GM18508 (cell line): ENCODE measurements at regions not wholly inside any gene's neighbourhood (a gene's known extent, or its start where the extent isn't known, plus 50 kb on each side); places are given as distances from the start of the nearest gene placed in this dataset.
"Not testable (repeated sequence)": the region's sequence is repeated elsewhere in the genome, so short reads cannot be mapped to it uniquely, and the experiment has no call there.

Source experiments
- ATAC-seq: cut with Tn5 transposase; IDR thresholded peaks from one replicate; pipeline ENCODE4 v1.9.1; 2021; ENCODE audit warnings: moderate number of reproducible peaks; ENCODE audit not compliant: insufficient read depth, unreplicated experiment

DNA sequence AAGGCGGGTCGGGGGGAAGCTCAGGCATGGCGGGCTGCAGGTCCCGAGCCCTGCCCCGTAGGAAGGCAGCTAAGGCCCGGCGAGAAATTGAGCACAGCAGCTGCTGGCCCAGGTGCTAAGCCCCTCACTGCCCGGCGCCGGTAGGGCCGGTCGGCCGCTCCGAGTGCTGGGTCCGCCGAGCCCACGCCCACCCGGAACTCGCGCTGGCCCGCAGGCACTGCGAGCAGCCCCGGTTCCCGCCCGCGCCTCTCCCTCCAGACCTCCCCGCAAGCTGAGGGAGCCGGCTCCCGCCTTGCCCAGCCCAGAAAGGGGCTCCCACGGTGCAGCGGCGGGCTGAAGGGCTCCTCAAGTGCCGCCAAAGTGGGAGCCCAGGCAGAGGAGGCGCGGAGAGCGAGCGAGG lies 209.9 kb downstream of the TRIB2 start:
- ATAC-seq: not testable (repeated sequence)

- ATAC-seq: no peak
Measured at GRCh38 chr2:12928197-12928774, 211.6 kb downstream of the TRIB2 start.

- no peak for ATAC-seq
Measured at GRCh38 chr2:12928775-12929401, 212.2 kb downstream of the TRIB2 start.

- ATAC-seq: no peak
Measured at GRCh38 chr2:12929758-12930157, 213.0 kb downstream of the TRIB2 start.

- no peak for ATAC-seq
Measured at GRCh38 chr2:12930391-12930790, 213.7 kb downstream of the TRIB2 start.

DNA sequence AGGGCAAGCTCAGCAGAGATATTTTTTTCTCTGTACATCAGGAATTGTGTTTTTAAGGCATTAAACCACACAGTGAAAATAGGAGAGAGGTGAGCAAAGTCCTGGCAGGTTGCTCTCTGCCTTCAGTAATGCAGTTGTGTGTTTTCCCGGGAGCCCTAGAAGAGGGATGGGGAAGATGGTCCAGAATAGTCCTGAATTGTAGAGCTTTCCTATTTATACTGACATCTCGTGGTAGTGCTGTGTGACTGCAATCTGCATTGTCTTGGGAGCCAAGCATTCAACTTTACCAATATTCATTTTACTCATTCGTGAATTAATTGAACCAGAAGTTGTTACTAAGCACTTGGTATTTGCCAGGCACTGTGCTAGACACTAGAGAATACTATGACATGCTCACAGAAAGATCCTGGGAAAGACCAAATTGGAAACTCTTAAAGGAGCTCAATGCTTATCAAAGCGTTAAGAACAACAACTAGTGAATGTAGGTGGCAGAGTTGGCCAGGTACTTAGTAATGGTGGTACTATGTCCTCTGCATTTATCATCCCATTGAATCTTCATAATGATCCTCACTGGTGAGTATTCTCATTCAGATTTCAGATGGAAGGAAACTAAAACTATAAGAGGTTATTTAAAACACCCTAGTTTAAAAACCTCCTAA lies 214.6 kb downstream of the TRIB2 start:
- no peak for ATAC-seq

GRCh38 chr2:12932192-12932591 lies 215.5 kb downstream of the TRIB2 start:
- no peak for ATAC-seq

- no peak for ATAC-seq
Measured at GRCh38 chr2:12934146-12934756, 217.5 kb downstream of the TRIB2 start.

- no peak for ATAC-seq
Measured at GRCh38 chr2:12935222-12935621, 218.5 kb downstream of the TRIB2 start.

- no peak for ATAC-seq
Measured at GRCh38 chr2:12935796-12936195, 219.1 kb downstream of the TRIB2 start.

GRCh38 chr2:12941203-12941602 lies 224.5 kb downstream of the TRIB2 start:
- no peak for ATAC-seq

DNA sequence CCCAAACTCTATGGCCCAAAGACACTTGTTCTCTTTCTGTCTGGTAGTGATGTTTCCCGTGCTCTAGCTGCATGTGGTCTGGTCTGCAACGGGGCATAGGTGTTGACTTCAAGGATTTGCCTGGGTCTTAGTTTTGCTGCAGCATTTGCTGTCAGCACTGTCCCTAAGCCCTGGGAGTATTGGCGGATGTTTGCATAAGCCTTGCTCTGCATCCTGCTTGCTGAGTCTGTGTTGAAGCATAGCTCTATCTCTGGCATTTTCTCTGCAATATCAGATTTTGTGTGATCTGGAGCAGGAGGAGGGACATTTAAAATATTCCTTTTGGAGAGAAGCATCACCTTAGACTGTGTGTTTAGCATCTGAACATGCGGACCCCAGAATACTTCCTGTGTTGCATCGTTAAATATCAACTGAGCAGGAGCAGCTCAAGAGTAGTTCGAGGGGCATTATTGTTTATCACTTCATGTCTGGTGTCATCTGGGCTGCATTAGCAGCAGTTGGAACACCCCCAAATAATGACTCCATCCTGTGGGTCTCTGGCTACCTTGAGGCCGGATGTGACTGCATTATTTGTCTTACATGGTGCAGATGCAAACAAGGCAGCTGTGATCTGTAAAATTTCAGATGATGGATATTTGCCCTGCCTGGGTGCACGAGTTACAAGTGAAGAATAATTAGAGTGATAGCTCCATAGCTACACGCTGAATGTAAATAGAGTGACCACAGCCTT lies 231.7 kb downstream of the TRIB2 start:
- ATAC-seq: no peak

DNA sequence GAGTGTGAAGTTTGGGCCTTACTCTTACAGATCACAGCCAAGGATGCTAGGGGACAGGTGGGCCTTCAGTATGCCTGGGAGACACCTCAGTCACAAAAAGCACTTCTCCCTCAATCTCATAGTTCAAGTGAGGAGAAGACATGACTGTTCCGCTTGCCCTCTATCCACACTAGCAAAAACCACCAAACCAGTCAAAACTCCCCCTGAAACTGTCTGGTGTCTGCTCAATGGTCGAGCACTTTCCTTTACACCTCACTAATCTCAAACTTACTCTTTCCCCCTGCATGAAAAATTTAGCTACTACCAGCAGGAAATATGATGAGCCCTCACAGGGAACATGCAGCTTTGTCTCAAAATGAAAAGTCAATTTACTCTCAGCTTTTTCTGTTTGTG lies 232.2 kb downstream of the TRIB2 start:
- ATAC-seq: peak; percentile 77

- ATAC-seq: no peak
Measured at GRCh38 chr2:12949406-12949805, 232.7 kb downstream of the TRIB2 start.

- no peak for ATAC-seq
Measured at GRCh38 chr2:12950174-12950573, 233.4 kb downstream of the TRIB2 start.

DNA sequence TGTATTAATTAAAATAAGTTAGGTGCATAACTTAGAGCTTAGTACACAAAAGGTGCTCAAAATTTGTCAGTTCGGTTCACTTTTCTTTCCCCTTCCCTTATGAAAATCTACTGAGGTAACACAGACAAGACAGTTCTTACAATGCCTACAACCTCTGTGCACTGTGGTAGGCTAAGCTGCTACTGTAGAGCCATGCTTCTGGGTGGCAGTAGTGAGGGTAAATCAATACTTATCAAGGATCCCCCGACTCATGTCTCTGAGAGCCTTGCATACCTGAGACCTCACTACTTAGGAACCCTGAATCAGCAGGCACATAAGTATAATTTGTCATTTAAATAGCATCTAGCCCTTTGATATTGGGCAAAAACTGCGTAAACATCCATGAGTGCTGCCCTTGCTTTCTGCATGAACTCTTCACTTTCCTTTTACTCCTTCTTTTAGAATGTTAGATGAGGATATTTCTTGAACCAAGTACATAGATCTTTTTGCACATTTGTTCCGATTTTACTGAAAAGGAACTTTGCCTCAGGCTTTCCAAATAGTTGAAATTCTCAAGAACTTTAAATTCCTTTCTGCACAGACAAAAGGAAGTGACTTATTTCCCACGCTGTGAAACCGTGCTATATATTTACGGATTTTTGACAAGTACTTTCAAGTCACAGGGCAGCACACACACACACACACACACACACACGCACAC lies 234.4 kb downstream of the TRIB2 start:
- no peak for ATAC-seq

- no peak for ATAC-seq
Measured at GRCh38 chr2:12951657-12951973, 234.9 kb downstream of the TRIB2 start.

- ATAC-seq: no peak
Measured at GRCh38 chr2:12953596-12953995, 236.9 kb downstream of the TRIB2 start.

DNA sequence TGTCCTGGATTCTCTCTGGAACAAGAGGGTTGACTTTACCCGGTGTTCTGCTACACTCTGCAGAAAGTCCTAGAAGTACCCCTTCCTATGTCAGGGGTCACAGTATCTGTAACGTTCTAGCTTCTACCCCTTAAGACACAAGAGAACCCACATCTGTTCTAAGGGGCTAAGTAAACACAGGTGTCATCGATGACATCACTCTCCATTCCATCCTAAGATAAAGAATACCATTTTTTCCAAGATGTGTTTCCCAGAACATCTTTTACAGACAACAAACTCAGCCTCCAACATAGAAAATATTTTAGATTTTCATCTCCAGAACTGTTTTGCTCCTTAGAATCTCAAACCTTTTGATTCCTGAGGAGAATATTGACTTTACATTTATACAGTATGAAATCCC lies 239.1 kb downstream of the TRIB2 start:
- ATAC-seq: no peak

GRCh38 chr2:12957251-12957650 lies 240.5 kb downstream of the TRIB2 start:
- ATAC-seq: no peak
